Uterus (tissue), 2 donors: ENCODE measurements at regions not wholly inside any gene's neighbourhood (a gene's known extent, or its start where the extent isn't known, plus 50 kb on each side); places are given as distances from the start of the nearest gene placed in this dataset.

Source experiments
- CTCF ChIP-seq, 4 experiments: fragments of 200-600 bp in 2 of 4; fragments of 450-650 bp in 2 of 4; sonication (generic) in 2 of 4; IDR thresholded peaks; one replicate each; pipeline ENCODE4 v1.5.1; 2016 to 2019; ENCODE audit warnings: antibody characterized with exemption in 4 of 4, mild to moderate bottlenecking in 2 of 4, moderate library complexity in 1 of 4
- POLR2A ChIP-seq, 2 donors: fragments of 450-650 bp; IDR thresholded peaks; one replicate each; pipeline ENCODE4 v1.6.1; 2016; ENCODE audit warnings: antibody characterized with exemption in 2 of 2, mild to moderate bottlenecking in 1 of 2, moderate library complexity in 1 of 2

DNA sequence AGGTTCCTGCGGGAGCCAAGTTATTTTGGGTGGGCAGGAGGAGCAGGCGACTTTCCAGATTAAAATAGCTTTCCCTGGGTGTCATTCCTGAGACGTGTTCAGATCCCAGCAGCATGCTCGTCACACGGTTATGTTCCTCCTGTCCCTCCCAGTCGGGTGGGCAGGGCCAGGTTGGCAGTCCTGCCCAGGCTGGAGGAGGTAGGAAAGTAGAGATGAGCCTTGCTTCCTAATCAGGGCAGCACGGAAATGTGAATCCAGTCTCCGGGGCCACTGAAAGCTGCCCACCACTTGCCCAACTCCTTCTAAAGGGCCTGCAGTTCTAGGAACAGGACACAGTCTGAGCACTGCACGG, 137.0 kb downstream of the MRPL14 start:
- TF ChIP-seq CTCF (IDR thresholded peaks at IDR 0.05): no peak
- no peak for TF ChIP-seq POLR2A (IDR thresholded peaks at IDR 0.05)
